HG03045 (cell line): ENCODE measurements at regions not wholly inside any gene's neighbourhood (a gene's known extent, or its start where the extent isn't known, plus 50 kb on each side); places are given as distances from the start of the nearest gene placed in this dataset.
"Not testable (repeated sequence)": the region's sequence is repeated elsewhere in the genome, so short reads cannot be mapped to it uniquely, and the experiment has no call there.

Experiments
- ATAC-seq: cut with Tn5 transposase; IDR thresholded peaks from one replicate; pipeline ENCODE4 v1.9.1; 2021; ENCODE audit warnings: mild to moderate bottlenecking, moderate library complexity; ENCODE audit not compliant: unreplicated experiment

GRCh38 chr14:55973285-55973800, 144.9 kb upstream of the PELI2 start:
- no peak for ATAC-seq

GRCh38 chr14:55973911-55974630, 144.1 kb upstream of the PELI2 start:
- ATAC-seq: no peak

GRCh38 chr14:55975281-55975910, 142.8 kb upstream of the PELI2 start:
- no peak for ATAC-seq

GRCh38 chr14:55976219-55976618, 142.0 kb upstream of the PELI2 start:
- no peak for ATAC-seq

- no peak for ATAC-seq
Observed at GRCh38 chr14:55976655-55977054, 141.6 kb upstream of the PELI2 start.

GRCh38 chr14:55977392-55978150, 140.6 kb upstream of the PELI2 start:
- ATAC-seq: no peak

GRCh38 chr14:55979096-55979495, 139.1 kb upstream of the PELI2 start:
- ATAC-seq: no peak

GRCh38 chr14:55979781-55980180, 138.4 kb upstream of the PELI2 start:
- ATAC-seq: no peak

- no peak for ATAC-seq
Observed at GRCh38 chr14:55980970-55981369, 137.2 kb upstream of the PELI2 start.

GRCh38 chr14:55986069-55986468, 132.1 kb upstream of the PELI2 start:
- ATAC-seq: no peak

- ATAC-seq: no peak
Observed at GRCh38 chr14:56000846-56001245, 117.4 kb upstream of the PELI2 start.

GRCh38 chr14:56002342-56002741, 115.9 kb upstream of the PELI2 start:
- no peak for ATAC-seq

- ATAC-seq: peak; percentile 60
Observed at GRCh38 chr14:56002876-56003625, 115.2 kb upstream of the PELI2 start.

GRCh38 chr14:56004323-56004722, 113.9 kb upstream of the PELI2 start:
- ATAC-seq: no peak

GRCh38 chr14:56004786-56005185, 113.4 kb upstream of the PELI2 start:
- ATAC-seq: peak; percentile 82

- ATAC-seq: peak; percentile 56
Observed at GRCh38 chr14:56005191-56006053, 112.8 kb upstream of the PELI2 start.

- not testable (repeated sequence) for ATAC-seq
Observed at GRCh38 chr14:56007491-56007890, 110.7 kb upstream of the PELI2 start.

- no peak for ATAC-seq
Observed at GRCh38 chr14:56008150-56008549, 110.1 kb upstream of the PELI2 start.

GRCh38 chr14:56008661-56009060, 109.5 kb upstream of the PELI2 start:
- not testable (repeated sequence) for ATAC-seq

GRCh38 chr14:56023661-56024081, 94.5 kb upstream of the PELI2 start:
- no peak for ATAC-seq
